ENCODE measurements at regions not wholly inside any gene's neighbourhood (a gene's known extent, or its start where the extent isn't known, plus 50 kb on each side); places are given as distances from the start of the nearest gene placed in this dataset.

GRCh38 chr3:34198309-34198708 lies 399.9 kb downstream of the PDCD6IP start:
- Histone ChIP-seq H3K4me1 (ENCODE audit: low read depth) (no peaks in the 10 kb centered on the region), H3K9me3 (ENCODE audit: low read depth) (no peaks in the 10 kb centered on the region), H3K4me3 (no peak overlapping the region), H3K27me3 (no peaks in the 10 kb centered on the region), H3K36me3 (no peaks in the 10 kb centered on the region), H3K27ac (no peak overlapping the region)
- no peak for DNase-seq (ENCODE audit: low read depth in 1 of 2, low spot score in 1 of 2)
- TF ChIP-seq, protein P1, sequence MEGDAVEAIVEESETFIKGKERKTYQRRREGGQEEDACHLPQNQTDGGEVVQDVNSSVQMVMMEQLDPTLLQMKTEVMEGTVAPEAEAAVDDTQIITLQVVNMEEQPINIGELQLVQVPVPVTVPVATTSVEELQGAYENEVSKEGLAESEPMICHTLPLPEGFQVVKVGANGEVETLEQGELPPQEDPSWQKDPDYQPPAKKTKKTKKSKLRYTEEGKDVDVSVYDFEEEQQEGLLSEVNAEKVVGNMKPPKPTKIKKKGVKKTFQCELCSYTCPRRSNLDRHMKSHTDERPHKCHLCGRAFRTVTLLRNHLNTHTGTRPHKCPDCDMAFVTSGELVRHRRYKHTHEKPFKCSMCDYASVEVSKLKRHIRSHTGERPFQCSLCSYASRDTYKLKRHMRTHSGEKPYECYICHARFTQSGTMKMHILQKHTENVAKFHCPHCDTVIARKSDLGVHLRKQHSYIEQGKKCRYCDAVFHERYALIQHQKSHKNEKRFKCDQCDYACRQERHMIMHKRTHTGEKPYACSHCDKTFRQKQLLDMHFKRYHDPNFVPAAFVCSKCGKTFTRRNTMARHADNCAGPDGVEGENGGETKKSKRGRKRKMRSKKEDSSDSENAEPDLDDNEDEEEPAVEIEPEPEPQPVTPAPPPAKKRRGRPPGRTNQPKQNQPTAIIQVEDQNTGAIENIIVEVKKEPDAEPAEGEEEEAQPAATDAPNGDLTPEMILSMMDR (IDR thresholded peaks at IDR 0.05; ENCODE audit: low read depth, low read length): no peak

- TF ChIP-seq, protein P1 (IDR thresholded peaks at IDR 0.05; ENCODE audit: low read depth, low read length): no peak
- Histone ChIP-seq H3K9me3 (ENCODE audit: low read depth) (no peaks in the 10 kb centered on the region), H3K27me3 (no peaks in the 10 kb centered on the region), H3K27ac (no peak overlapping the region), H3K4me1 (ENCODE audit: low read depth) (no peaks in the 10 kb centered on the region), H3K4me3 (no peak overlapping the region), H3K36me3 (no peaks in the 10 kb centered on the region)
- no peak for DNase-seq (ENCODE audit: low read depth in 1 of 2, low spot score in 1 of 2)
These were observed 402.1 kb downstream of the PDCD6IP start for GRCh38 chr3:34200576-34200975.

- DNase-seq (ENCODE audit: low read depth in 1 of 2, low spot score in 1 of 2): no peak
- no peaks in the 10 kb centered on the region for H3K9me3 ChIP-seq (ENCODE audit: low read depth)
- TF ChIP-seq, protein P1 (IDR thresholded peaks at IDR 0.05; ENCODE audit: low read depth, low read length): no peak
These were observed 404.5 kb downstream of the PDCD6IP start for GRCh38 chr3:34202975-34203374.

DNA sequence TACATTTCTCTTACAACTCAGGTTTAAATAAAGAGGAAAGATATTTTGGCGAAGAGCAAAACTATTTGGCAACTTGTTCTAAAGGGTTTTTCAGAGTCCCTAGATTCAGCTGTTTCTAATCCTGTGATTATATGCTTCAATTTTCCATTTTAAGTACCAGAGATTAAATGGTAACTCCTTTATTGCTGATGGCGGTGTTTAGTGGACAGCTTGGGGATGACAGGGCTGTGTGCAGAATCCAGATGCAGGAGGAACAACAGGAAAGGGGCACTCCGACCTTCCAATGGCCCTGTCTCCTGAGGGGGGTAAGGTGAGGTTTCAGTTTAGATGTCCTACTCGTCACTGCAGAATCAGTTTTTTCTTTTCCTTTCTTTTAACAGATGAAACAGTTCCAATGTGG lies 405.0 kb downstream of the PDCD6IP start:
- TF ChIP-seq, protein P1 (IDR thresholded peaks at IDR 0.05; ENCODE audit: low read depth, low read length): no peak
- no peaks in the 10 kb centered on the region for H3K36me3 ChIP-seq
- H3K27ac ChIP-seq: no peak overlapping the region
- H3K4me1 ChIP-seq (ENCODE audit: low read depth): no peaks in the 10 kb centered on the region
- DNase-seq (ENCODE audit: low read depth in 1 of 2, low spot score in 1 of 2): no peak
- H3K27me3 ChIP-seq: no peaks in the 10 kb centered on the region
- H3K4me3 ChIP-seq: no peak overlapping the region
- H3K9me3 ChIP-seq (ENCODE audit: low read depth): no peaks in the 10 kb centered on the region

More at GRCh38 chr3:34202975-34203374, 404.5 kb downstream of the PDCD6IP start:
- H3K27ac ChIP-seq: no peak overlapping the region
- no peaks in the 10 kb centered on the region for H3K4me1 ChIP-seq (ENCODE audit: low read depth)
- no peaks in the 10 kb centered on the region for H3K27me3 ChIP-seq
- H3K36me3 ChIP-seq: no peaks in the 10 kb centered on the region
- H3K4me3 ChIP-seq: no peak overlapping the region

DNA sequence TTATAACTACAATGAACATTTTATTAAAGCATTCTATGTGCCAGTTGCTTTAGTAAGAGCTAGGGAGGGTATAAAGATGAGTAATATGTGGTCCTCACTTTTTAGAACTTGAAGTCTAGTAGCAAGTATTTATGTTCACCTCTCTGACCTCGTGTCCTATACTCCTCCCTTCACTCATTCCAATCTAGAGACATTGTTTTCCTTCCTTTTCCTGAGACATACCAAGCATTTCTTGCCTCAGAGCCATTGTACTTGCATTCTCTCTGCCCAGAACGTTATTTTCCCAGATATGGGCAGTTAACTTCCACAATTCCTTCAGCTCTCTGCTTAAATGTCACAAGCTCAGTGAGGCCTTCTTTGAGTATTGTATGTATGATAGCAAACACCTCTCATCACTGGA lies 408.6 kb downstream of the PDCD6IP start:
- TF ChIP-seq, protein P1 (IDR thresholded peaks at IDR 0.05; ENCODE audit: low read depth, low read length): no peak
- Histone ChIP-seq H3K36me3 (no peaks in the 10 kb centered on the region), H3K4me1 (ENCODE audit: low read depth) (peaks cover 5% of the 10 kb centered on the region), H3K27ac (no peak overlapping the region), H3K4me3 (no peak overlapping the region), H3K9me3 (ENCODE audit: low read depth) (no peaks in the 10 kb centered on the region), H3K27me3 (no peaks in the 10 kb centered on the region)
- peak in 1 of 2 donors; percentile 21 for DNase-seq (ENCODE audit: low read depth in 1 of 2, low spot score in 1 of 2)

DNA sequence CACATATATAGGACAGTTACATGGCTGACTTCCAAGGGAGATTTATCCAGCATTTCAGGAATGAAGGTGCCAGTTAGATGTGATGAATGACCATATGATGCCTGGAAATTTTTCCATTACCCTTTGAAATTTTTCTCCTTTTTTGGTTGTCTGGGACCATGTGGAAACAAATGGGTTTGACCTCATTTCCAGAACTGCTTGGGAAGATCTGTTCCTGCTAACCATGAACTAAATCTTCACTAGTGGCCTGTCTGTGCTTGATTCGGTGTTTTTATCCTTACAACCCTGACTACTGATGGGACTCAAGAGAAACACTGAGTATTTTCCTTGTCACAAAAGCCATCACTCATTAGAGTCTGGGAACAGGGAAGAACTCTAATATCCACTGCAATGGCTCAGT lies 409.4 kb downstream of the PDCD6IP start:
- H3K9me3 ChIP-seq (ENCODE audit: low read depth): no peaks in the 10 kb centered on the region
- TF ChIP-seq, protein P1 (IDR thresholded peaks at IDR 0.05; ENCODE audit: low read depth, low read length): no peak
- H3K4me3 ChIP-seq: no peak overlapping the region
- H3K36me3 ChIP-seq: no peaks in the 10 kb centered on the region
- H3K4me1 ChIP-seq (ENCODE audit: low read depth): peaks cover 5% of the 10 kb centered on the region
- no peaks in the 10 kb centered on the region for H3K27me3 ChIP-seq
- no peak overlapping the region for H3K27ac ChIP-seq
- no peak for DNase-seq (ENCODE audit: low read depth in 1 of 2, low spot score in 1 of 2)

Measured in cardiac muscle cell (in vitro differentiated cells and primary cell).